ENCODE measurements at regions not wholly inside any gene's neighbourhood (a gene's known extent, or its start where the extent isn't known, plus 50 kb on each side); places are given as distances from the start of the nearest gene placed in this dataset.

DNA sequence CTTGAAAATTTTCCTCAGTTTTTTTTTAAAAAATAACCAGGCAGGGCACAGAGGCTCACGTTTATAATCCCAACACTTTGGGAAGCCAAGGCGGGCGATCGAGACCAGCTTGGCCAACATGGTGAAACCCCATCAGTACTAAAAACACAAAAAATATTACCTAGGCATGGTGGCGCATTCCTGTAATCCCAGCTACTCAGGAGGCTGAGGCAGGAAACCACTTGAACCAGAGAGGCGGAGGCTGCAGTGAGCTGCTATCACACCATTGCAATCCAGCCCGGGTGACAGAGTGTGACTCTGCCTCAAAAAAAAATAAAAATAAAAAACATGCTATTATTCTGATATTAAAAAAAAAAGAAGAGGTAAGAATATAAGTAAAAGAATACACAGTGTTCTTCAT is 191.0 kb downstream of the ZEB2 start:
- no peak for DNase-seq
- TF ChIP-seq, protein P1, sequence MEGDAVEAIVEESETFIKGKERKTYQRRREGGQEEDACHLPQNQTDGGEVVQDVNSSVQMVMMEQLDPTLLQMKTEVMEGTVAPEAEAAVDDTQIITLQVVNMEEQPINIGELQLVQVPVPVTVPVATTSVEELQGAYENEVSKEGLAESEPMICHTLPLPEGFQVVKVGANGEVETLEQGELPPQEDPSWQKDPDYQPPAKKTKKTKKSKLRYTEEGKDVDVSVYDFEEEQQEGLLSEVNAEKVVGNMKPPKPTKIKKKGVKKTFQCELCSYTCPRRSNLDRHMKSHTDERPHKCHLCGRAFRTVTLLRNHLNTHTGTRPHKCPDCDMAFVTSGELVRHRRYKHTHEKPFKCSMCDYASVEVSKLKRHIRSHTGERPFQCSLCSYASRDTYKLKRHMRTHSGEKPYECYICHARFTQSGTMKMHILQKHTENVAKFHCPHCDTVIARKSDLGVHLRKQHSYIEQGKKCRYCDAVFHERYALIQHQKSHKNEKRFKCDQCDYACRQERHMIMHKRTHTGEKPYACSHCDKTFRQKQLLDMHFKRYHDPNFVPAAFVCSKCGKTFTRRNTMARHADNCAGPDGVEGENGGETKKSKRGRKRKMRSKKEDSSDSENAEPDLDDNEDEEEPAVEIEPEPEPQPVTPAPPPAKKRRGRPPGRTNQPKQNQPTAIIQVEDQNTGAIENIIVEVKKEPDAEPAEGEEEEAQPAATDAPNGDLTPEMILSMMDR (IDR thresholded peaks at IDR 0.05; ENCODE audit: low read depth, low read length), result no peak
- Histone ChIP-seq H3K9me3 (ENCODE audit: severe bottlenecking) (no peaks in the 10 kb centered on the region), H3K36me3 (no peaks in the 10 kb centered on the region), H3K27me3 (ENCODE audit: insufficient read depth, low read depth, severe bottlenecking) (no peaks in the 10 kb centered on the region), H3K4me3 (ENCODE audit: low read depth, low read length) (no peak overlapping the region), H3K27ac (no peak overlapping the region)

DNA sequence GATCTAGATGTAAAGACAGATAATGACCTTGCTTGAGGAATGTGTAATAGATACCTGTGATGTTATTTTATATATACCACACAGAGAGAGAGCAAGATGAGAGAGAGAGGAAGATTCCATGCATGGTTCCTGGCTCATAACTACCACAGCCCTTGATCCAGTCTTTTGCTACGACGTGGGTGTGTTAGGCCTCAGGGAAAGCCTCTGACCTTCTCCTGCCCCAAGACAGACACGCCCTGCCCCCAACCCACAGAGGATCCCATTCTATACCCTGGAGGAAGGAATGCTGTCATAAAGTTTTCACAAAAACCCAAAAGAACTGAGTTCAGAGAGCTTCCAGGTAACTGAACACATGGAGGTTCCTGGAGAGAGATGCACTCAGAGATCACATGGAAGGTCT is 193.1 kb downstream of the ZEB2 start:
- Histone ChIP-seq H3K36me3 (no peaks in the 10 kb centered on the region), H3K4me3 (ENCODE audit: low read depth, low read length) (no peak overlapping the region), H3K27me3 (ENCODE audit: insufficient read depth, low read depth, severe bottlenecking) (no peaks in the 10 kb centered on the region), H3K27ac (no peak overlapping the region), H3K9me3 (ENCODE audit: severe bottlenecking) (no peaks in the 10 kb centered on the region)
- no peak for DNase-seq
- TF ChIP-seq, protein P1 (IDR thresholded peaks at IDR 0.05; ENCODE audit: low read depth, low read length), result no peak

DNA sequence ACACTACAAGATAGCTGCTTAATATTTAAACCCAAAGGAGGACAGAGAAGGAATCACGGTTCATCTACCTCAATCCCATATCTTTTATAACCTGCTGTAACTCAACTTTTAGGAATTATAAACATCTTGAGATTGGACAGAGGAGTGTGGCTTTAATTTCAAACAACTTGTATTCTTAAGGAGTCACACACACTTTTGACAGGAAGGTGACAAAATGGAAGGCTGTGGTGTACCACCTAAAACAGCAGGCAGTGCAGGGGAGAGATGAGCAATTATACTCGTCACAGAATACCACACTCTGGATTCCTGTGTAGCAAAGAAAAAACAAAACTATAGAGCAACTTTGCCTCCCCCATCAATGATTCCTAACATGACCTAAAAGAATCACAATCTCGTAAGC is 194.8 kb downstream of the ZEB2 start:
- TF ChIP-seq, protein P1 (IDR thresholded peaks at IDR 0.05; ENCODE audit: low read depth, low read length), result no peak

DNA sequence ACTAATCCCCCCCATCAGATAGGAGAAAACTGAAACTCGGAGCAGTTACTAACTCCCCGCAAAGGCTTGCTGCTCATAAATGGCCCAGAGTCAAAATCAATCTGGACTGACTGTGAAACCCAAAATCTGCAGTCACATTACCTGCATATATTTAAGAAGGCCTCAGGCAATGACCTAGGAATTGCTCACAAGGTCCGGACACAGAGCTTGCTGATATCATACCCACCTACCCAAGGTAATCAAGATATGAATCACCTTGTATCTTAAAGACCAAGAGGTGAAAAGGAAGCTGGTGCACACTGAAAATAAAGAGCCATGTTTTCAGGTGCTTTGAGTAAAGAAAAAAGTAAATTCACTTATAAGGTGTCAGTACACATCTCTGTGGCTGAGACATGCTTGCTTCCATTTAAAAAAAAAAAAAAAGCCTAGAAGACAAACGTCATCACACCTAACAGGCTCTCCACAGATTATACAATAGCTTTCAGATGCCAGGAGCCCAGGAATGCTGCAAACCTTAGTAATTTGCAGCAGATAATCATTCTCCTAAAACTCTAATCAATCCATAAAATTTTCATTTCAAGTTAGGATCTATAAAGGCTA is 195.4 kb downstream of the ZEB2 start:
- Histone ChIP-seq H3K4me3 (ENCODE audit: low read depth, low read length) (no peak overlapping the region), H3K36me3 (no peaks in the 10 kb centered on the region), H3K27ac (no peak overlapping the region), H3K9me3 (ENCODE audit: severe bottlenecking) (no peaks in the 10 kb centered on the region), H3K27me3 (ENCODE audit: insufficient read depth, low read depth, severe bottlenecking) (no peaks in the 10 kb centered on the region)
- no peak for DNase-seq
- TF ChIP-seq, protein P1 (IDR thresholded peaks at IDR 0.05; ENCODE audit: low read depth, low read length), result no peak

More for the DNA sequence above, 194.8 kb downstream of the ZEB2 start:
- no peak overlapping the region for H3K4me3 ChIP-seq (ENCODE audit: low read depth, low read length)
- DNase-seq, result no peak
- no peaks in the 10 kb centered on the region for H3K9me3 ChIP-seq (ENCODE audit: severe bottlenecking)
- H3K36me3 ChIP-seq, result no peaks in the 10 kb centered on the region
- no peaks in the 10 kb centered on the region for H3K27me3 ChIP-seq (ENCODE audit: insufficient read depth, low read depth, severe bottlenecking)
- H3K27ac ChIP-seq, result no peak overlapping the region

DNA sequence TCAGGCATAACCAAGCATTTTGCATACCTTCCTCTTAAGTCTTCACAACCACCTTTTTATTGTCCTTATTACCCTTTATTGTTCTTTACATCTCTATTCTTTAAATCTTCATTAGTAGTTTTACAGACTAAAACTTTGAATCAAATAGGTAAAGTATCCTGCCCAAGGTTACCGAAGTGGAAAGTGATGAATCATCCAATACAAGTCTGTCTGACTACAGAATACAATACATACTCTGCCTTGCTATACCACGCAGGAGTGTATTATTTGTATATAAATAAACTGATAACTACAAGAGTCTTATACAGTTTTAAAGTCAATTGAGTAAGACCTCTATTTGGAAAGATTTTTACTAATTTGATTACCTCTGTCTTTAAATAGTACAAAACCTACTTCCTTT is 196.0 kb downstream of the ZEB2 start:
- TF ChIP-seq, protein P1 (IDR thresholded peaks at IDR 0.05; ENCODE audit: low read depth, low read length), result no peak
- H3K4me3 ChIP-seq (ENCODE audit: low read depth, low read length), result no peak overlapping the region
- H3K27ac ChIP-seq, result no peak overlapping the region
- DNase-seq, result no peak
- no peaks in the 10 kb centered on the region for H3K9me3 ChIP-seq (ENCODE audit: severe bottlenecking)
- no peaks in the 10 kb centered on the region for H3K27me3 ChIP-seq (ENCODE audit: insufficient read depth, low read depth, severe bottlenecking)
- no peaks in the 10 kb centered on the region for H3K36me3 ChIP-seq

DNA sequence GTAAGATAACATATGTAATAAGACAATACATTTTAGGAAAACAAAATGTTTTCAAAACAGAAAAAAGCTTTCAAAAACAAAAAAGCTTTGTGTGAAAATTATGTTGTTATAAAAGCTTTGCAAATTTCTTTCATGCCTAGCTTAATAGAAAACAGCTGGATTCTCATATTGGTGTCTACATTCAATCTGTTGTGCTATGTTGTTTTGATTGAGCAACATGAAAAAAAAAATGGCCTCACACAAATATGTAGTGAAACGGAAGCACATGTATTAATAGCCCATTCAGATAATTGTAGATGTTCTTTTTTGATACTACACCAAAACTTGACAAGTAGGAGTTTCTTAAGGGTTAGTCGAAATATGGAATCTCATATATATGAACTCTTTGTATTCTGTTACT is 197.5 kb downstream of the ZEB2 start:
- no peaks in the 10 kb centered on the region for H3K9me3 ChIP-seq (ENCODE audit: severe bottlenecking)
- no peak for DNase-seq
- H3K36me3 ChIP-seq, result no peaks in the 10 kb centered on the region
- no peak overlapping the region for H3K27ac ChIP-seq
- H3K4me3 ChIP-seq (ENCODE audit: low read depth, low read length), result no peak overlapping the region
- TF ChIP-seq, protein P1 (IDR thresholded peaks at IDR 0.05; ENCODE audit: low read depth, low read length), result no peak
- no peaks in the 10 kb centered on the region for H3K27me3 ChIP-seq (ENCODE audit: insufficient read depth, low read depth, severe bottlenecking)

All from WERI-Rb-1 (cell line).